ENCODE measurements at regions not wholly inside any gene's neighbourhood (a gene's known extent, or its start where the extent isn't known, plus 50 kb on each side); places are given as distances from the start of the nearest gene placed in this dataset.
"Not testable (repeated sequence)": the region's sequence is repeated elsewhere in the genome, so short reads cannot be mapped to it uniquely, and the experiment has no call there.

DNA sequence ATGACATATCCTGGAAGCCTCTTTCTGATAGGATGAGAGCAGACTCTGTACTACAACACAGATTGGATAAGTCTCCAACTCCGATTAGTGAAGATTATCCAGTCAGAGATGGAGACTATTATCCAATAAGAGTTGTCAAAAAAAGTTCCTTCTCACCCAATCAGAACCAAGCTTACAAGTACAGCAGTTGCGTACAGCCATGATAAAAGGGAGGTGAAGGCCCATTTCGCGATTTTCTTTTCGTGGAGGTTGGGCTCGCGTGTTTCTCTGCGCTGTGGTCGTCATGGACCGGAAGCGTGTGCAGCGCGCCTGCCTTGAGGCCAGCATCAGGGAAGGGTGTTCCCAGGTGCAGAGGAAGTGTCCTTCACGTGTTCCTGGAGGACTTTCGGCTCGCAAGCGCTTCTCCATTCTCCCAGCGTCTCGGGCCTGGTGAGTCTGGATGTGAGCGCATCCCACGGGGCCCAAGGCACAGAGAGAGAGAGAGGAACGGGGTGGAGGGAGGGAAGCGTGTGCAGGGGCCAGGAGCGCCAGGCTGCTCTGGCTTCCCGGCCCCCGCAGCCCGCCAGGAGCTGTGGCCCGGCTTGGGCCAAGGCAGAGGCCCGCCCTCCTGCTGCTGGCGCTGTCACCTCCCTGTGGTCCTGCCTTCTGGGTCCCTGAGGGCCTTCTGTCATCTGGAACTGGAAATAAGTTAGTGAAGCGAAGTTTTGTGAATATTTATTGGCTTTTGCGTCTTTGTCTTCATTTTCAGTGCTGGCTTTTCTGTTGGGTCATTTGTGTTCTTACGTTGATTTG lies 53.9 kb downstream of the CDRT15L2 start:
- DNase-seq (ENCODE audit: low read depth in 1 of 2, low spot score in 1 of 2) = not testable (repeated sequence)

DNA sequence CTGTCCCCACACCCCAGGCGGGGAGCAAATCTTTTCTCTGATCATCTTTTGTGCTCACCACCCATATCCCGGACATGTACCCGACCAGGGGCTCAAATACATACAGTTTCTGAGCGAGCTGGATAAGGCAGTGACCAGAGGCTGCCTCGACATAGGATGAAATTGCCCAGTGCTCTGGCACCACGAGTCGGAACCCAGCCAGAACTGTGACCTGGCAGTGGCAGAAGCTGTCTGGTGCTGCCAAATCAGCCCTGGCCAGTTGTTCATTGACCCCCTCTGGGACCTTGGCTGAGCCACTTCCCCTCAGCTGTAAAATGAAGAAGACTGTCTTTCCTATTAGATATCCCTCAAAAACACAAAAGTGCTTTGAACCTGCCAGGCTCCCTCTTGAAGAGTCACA lies 60.6 kb downstream of the CDRT15L2 start:
- not testable (repeated sequence) for DNase-seq (ENCODE audit: low read depth in 1 of 2, low spot score in 1 of 2)

DNA sequence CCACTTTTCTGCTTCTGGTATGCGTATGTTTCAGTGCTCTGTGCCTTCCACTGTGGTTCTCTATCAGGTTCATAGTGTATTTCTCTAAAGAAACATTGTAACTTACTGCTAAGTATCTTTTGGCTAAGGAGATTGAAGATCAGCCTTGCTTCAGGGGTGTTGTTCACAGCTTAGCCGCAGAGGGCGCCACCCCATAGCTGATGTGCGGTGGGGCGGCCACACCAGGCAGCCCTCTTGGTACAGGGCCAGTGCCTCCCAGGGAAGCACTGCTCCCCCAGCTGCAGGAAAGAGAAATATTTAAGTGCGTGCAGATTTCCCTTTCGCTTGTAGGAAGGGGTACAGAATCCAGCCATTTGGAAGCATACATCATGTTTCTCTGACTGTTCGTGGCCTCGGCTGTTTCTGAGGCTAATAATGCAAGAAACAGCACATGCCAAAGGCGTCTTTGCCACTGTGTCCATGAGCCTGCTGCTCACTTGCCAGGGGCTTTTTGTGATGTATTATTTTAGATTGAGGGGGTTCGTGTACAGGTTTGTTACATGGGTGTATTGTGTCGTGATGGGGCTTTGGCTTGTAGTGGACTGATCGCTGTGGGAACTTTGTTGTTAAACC lies 67.2 kb downstream of the CDRT15L2 start:
- DNase-seq (ENCODE audit: low read depth in 1 of 2, low spot score in 1 of 2) = not testable (repeated sequence)

DNA sequence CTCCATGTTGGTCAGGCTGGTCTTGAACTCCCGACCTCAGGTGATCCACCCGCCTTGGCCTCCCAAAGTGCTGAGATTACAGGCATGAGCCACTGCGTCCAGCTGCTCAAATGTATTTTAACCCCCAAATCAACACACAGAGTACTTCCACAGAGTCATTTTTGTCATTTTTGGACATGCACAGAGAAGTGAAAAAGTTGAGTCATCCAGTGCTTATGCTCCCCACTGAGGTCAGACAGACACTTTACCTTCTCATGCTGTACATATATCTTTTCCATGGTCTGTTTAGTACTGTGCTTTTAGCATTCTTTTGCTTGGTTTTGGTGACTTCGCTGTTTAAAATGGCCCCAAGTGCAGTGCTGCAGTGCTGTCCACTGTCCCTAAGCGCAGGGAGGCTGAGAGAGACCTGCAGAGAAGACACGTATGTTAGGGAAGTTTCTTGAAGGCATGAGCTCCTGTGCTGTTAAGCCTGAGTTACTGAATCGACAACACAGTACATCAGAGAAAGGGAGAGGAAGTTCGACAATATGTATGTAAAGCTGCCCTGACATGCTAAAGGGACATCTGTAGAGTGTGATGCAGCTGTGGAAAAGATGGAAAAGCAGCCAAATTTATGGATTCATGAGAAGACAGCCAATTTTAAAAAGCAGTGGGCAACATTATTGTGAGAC lies 69.7 kb downstream of the CDRT15L2 start:
- DNase-seq (ENCODE audit: low read depth in 1 of 2, low spot score in 1 of 2) = not testable (repeated sequence)

DNA sequence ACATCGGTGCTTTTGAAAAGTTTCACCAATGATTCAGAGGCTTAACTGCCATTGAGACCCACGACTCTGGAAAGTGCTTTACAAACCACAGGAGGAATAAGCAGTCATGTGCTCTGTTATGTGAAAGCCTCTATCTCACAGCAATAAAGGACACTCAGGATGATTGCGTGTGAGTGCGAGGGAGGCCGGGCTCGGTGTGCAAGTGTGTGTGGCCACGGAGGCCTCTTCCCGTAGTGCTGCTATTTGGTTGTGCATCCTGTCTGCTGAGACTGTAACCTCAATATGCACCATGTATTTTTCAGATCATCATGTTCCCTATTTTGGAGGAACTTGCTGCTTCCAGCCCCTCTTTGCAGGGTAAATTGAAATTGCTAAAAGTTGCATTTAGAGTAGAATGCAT lies 71.5 kb downstream of the CDRT15L2 start:
- DNase-seq (ENCODE audit: low read depth in 1 of 2, low spot score in 1 of 2) = not testable (repeated sequence)

DNA sequence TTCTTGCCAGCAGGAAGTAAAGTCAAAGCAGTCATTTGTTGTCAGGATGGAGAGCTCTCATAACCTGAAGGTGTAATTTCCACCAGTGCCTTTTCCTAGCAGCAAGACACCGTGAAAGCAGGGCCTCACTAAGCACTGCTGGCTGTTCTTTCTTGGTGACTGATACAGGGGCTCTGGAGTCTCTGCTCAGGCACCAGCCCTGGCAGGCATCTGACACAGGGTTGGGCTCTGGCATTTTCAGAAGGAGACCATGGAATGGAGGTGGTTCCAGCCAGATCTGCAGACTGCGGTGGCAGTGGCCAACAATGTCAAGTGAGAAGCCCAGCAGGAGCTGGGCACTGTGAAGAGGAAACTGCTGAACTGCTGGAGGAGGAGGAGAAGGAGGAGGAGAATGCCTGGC lies 72.2 kb downstream of the CDRT15L2 start:
- not testable (repeated sequence) for DNase-seq (ENCODE audit: low read depth in 1 of 2, low spot score in 1 of 2)

DNA sequence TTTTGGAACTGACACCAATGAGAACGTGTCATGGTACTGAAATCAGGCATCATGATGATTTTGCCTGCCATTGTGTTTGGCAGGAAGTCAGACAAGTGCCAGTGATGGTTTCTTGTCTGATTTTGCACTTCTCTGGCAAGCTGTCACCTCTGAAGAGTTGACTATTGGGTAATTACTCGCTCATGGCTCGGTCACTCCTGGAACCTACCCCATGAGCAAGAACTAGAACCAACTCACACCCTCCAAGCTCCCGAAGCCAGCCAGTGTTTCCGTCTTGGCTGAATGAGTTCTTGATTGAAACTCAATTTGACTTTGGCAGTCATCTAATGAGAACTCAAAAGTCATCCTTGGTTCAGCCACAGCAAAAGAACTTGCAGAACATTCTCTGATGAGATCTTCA lies 73.9 kb downstream of the CDRT15L2 start:
- not testable (repeated sequence) for DNase-seq (ENCODE audit: low read depth in 1 of 2, low spot score in 1 of 2)

DNA sequence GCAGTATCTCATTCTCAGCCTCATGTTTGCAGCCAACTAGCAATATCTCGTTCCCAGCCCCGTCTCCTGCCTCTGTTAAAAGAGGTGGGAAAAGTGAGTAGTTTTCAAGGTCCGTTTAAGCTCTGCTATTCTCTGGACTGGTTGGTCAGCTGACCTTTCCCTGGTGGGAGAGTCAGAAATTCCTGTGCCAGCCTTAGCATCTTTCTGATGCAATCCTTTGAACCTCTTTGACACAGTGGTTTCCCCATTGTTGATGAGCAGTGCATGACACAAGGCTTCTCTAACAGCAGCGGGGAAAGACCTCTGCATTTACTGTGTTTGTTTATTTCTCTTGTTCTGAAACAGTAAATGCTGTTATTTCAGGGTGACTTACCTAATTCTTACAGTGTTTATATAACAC lies 74.6 kb downstream of the CDRT15L2 start:
- not testable (repeated sequence) for DNase-seq (ENCODE audit: low read depth in 1 of 2, low spot score in 1 of 2)

DNA sequence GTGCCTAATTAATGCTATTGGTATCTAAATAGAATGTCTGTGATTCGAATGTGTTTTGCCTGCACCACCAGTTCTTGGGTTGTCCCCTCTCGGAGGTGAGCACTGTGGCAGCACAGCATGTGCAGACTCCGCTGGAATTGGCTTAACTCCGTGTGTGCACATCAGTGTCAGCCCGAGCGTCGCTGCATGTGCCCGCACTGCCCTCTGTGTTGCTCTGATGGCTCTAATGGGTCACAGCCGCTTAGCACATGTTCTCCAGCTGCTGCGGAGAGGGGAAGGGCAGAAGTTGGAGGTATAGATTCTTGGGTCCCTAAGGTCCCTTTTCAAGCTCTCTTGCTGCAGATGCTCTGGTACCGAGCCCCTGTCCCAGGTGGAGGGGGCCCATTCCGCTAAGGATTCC lies 75.1 kb downstream of the CDRT15L2 start:
- DNase-seq (ENCODE audit: low read depth in 1 of 2, low spot score in 1 of 2) = not testable (repeated sequence)

DNA sequence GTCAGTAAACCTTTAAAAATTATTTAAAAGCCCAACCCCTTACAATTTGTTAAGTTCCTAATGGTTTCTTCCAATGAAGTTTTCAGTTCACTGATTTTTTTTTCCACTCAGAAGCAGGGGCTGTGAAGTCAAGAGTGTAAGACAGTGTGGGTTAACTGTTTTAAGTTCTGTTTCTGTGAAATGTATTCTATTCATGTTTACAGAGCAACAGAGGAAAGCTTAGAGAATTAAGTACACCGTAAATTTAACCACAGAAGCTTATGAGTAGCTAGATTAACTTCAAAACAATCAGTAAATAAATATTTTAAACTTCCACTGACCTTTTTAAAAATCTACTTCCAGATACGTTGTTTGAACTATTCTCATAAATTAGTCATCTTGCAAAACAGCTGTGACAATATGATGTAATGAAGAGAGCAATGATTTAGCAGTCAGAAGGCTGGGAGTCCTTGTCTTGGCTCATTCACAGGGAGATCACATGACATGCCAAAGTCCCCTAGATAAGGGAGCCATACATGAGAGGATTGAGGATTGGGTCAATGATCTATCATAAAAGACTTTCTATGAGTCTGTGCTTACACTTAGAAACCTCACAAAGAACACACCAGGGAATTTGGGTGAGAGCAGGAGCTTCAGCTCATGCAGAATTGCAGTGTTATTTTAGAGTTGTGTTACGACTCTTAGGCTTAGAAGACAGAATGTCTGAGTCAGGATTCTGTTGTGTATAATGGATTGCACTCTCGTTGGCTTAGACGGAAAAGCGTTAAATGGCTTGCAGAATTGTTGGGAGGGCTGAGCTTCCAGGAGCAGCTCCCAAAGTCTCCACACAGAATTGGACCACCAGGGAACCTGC lies 85.8 kb downstream of the CDRT15L2 start:
- DNase-seq (ENCODE audit: low read depth in 1 of 2, low spot score in 1 of 2) = not testable (repeated sequence)

DNA sequence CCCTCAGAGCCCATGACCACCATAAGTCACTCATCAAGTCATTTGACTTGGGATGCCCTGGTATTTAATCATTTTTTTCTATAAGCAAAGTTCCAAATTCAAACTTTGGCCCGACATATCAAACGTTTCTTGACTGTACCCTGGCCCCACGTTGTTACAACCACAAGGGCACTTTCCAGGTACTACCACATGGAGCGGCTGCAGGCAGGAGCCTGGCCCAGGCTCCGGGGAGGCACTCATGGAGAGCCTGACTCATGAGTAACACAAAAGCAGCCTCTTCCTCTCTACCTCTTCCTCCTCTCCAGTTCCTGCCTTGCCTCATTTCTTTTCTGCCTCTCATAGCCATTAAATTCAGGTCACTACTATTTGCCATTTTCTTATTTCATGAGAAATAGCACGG lies 87.2 kb downstream of the CDRT15L2 start:
- DNase-seq (ENCODE audit: low read depth in 1 of 2, low spot score in 1 of 2) = not testable (repeated sequence)

DNA sequence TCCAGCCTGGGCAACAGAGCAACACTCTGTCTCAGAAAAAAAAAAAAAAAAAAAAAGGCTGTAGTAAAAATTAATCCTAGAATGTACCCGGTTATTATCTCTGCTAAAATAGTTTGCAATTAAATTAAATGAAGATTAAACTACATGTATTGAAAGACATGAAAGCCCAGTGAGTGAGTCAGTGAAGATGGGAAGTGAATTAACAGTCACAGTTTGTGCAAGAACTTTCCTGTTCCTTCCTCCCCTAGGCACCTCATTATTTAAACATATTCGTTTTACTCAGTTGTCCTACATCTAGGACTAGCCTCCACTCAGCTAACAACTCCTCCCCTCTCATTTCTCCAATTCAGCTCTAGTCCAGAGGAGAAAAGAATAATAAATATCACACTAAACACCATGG lies 88.2 kb downstream of the CDRT15L2 start:
- not testable (repeated sequence) for DNase-seq (ENCODE audit: low read depth in 1 of 2, low spot score in 1 of 2)

DNA sequence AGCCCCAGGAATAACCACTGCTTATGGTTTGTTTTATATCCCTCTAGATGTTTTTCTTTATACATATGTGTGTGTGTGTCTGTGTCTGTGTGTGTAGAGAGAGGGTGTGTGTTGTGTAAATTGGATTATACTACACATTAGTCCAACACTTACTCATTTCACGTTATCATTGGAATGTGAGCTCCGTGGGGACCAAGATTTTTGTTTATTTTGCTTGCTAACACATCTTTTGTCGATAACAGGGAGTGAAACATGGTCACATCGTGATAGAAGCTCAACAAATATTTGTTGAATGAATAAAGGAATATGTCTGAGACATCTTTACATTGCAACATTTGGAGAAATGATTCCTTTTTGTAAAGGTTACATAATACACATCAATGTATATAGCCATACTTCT lies 88.8 kb downstream of the CDRT15L2 start:
- not testable (repeated sequence) for DNase-seq (ENCODE audit: low read depth in 1 of 2, low spot score in 1 of 2)

DNA sequence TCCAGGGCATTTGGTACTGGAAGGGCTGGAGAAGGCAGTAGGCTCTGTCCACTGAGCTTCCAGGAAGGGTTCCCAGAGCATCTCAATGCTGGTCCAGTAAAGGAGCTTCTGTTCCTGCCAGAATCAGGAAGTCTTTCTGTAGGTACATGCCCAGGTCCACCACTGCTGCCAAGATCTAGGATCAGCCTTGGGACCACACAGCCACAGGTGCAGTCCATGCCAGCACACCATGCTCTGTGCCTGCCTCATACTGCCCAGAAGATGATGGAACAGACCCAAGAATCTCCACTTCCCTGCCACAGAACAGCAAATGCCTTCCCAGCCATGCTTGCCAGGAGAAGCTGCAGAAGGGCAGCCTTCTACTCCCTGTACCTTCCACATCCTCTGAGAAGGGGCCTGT lies 89.3 kb downstream of the CDRT15L2 start:
- not testable (repeated sequence) for DNase-seq (ENCODE audit: low read depth in 1 of 2, low spot score in 1 of 2)

DNA sequence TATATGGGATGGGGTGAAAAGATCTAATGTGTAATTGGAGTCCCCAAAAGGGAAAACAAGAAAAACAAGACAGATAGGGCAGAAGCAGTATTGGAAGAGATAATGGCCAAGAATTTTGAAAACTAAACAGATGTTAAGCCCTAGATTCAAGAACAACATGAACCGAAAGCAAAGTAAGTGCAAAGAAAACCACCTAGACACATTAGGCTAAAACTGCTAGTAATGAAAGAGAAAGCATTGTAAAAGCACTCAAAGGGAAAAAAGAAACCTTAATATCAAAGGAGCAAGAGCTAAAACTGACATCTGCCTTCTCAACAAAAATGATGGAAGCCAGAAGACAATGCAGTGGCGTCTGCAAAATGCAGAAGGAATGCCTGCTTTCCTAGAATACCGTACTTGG lies 91.0 kb downstream of the CDRT15L2 start:
- DNase-seq (ENCODE audit: low read depth in 1 of 2, low spot score in 1 of 2) = not testable (repeated sequence)

DNA sequence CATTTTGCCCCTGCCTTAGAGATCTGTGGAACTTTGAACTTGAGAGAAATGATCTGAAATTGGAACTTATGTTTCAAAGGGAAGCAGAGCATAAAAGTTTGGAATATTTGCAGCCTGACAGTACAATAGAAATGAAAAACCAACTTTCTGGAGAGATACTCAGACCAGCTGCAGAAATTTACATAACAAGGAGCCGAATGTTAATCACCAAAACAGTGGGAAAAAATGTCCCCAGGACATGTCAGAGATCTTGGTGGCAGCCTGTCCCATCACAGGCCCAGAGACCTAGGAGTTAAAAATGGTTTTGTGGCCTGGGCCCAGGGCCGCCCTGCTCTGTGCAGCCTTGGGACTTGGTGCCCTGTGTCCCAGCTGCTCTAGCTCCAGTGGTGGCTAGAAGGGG lies 94.8 kb downstream of the CDRT15L2 start:
- DNase-seq (ENCODE audit: low read depth in 1 of 2, low spot score in 1 of 2) = not testable (repeated sequence)

DNA sequence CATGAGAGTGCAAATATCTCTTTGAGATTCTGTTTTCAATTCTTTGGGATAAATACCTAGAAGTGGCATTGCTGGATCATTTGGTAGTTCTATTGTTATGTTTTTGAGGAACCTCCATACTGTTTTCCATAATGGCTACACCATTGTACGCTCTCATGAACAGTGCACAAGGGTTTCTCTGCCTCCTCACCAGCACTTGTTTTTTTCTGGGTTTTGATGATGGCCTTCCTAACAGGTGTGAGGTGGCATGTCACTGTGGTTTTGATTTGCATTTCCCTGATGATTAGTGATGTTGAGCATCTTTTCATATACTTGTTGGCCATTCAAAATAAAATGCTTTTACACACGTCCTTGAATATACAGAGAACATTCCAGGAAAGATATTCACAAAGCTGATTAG lies 96.2 kb downstream of the CDRT15L2 start:
- DNase-seq (ENCODE audit: low read depth in 1 of 2, low spot score in 1 of 2) = not testable (repeated sequence)

DNA sequence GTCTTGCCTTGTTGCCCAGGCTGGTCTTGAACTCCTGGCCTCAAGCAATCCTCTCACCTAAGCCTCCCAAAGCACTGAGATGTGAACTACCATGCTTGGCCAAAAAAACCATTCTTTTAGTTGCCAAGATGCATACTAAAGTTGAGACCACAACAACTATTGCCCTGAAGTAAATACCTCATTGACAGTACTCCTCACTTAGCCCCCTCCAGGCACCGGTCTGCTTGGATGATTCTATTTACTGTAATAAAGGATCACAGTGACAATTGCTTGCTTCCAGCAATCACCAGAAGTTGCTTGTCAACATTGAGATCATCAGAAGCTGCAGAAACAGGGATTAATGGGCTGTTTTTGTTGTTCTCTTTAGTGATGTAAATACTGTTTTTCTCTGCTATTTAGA lies 97.1 kb downstream of the CDRT15L2 start:
- DNase-seq (ENCODE audit: low read depth in 1 of 2, low spot score in 1 of 2) = not testable (repeated sequence)

DNA sequence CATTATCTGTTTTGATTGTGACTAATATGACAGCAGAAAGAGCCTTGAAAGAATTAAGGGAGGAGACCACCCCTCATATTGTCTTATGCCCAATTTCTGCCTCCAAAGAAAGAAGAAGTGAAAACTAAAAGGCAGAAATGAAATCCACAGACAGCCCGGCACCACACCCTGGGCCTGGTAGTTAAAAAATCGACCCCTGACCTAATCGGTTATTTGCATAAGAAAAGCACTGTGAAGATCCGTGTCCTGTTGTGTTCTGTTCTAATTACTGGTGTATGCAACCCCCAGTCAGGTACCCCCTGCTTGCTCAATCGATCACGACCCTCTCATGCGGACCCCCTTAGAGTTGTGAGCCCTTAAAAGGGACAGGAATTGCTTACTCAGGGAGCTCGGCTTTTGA lies 97.9 kb downstream of the CDRT15L2 start:
- DNase-seq (ENCODE audit: low read depth in 1 of 2, low spot score in 1 of 2) = not testable (repeated sequence)

DNA sequence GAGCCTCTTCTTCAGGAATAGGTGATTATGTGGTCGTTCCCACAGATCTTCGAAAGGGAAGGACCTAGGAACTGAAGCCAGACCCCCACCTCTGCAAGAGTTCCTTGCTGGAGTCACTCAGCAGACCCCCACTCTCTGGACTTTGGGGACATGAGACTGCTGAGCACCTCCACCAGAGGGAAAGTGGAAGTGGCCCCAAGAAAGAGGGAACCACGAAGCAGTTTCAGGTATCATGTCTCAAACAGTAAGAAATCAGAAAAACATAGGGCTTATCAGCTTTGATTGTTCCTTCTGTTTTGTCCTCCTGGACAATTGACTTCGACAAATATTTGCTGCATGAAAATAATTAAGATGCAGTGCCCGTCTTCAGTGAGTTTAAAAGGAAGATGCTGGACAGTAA lies 98.9 kb downstream of the CDRT15L2 start:
- DNase-seq (ENCODE audit: low read depth in 1 of 2, low spot score in 1 of 2) = not testable (repeated sequence)
